SK-N-SH treated with all-trans-retinoic acid at 6 μM for 48 hours (cell line): ENCODE measurements at regions not wholly inside any gene's neighbourhood (a gene's known extent, or its start where the extent isn't known, plus 50 kb on each side); places are given as distances from the start of the nearest gene placed in this dataset.

ENCODE experiments used
- ARNTL ChIP-seq: fragments of 450-650 bp; formaldehyde crosslinking; IDR thresholded peaks from 2 replicates; pipeline ENCODE4 v1.5.0; 2020; ENCODE audit warnings: low read depth, mild to moderate bottlenecking, moderate library complexity, borderline replicate concordance
- GLIS3 ChIP-seq: fragments of 250-450 bp; sonication (Bioruptor Pico); IDR thresholded peaks from 2 replicates; pipeline ENCODE4 v1.5.0; 2020; ENCODE audit warnings: mild to moderate bottlenecking, moderate library complexity
- PPARA ChIP-seq: fragments of 250-450 bp; sonication (Bioruptor Pico); IDR thresholded peaks from 2 replicates; pipeline ENCODE4 v1.5.0; 2020; ENCODE audit warnings: mild to moderate bottlenecking, borderline replicate concordance
- TCF4 ChIP-seq: fragments of 250-450 bp; sonication (Bioruptor Pico); IDR thresholded peaks from 2 replicates; pipeline ENCODE4 v1.8.0; 2021; ENCODE audit warnings: mild to moderate bottlenecking, moderate library complexity, borderline replicate concordance
- ZFP3 ChIP-seq: fragments of 250-450 bp; sonication (Bioruptor Pico); IDR thresholded peaks from 2 replicates; pipeline ENCODE4 v1.5.0; 2020; ENCODE audit warnings: mild to moderate bottlenecking, moderate library complexity
- TF ChIP-seq, protein P1 (sequence below): fragments of 250-450 bp; sonication (Bioruptor Pico); IDR thresholded peaks from 2 replicates; pipeline ENCODE4 v1.8.0; 2020; ENCODE audit warnings: mild to moderate bottlenecking, moderate library complexity, borderline replicate concordance

DNA sequence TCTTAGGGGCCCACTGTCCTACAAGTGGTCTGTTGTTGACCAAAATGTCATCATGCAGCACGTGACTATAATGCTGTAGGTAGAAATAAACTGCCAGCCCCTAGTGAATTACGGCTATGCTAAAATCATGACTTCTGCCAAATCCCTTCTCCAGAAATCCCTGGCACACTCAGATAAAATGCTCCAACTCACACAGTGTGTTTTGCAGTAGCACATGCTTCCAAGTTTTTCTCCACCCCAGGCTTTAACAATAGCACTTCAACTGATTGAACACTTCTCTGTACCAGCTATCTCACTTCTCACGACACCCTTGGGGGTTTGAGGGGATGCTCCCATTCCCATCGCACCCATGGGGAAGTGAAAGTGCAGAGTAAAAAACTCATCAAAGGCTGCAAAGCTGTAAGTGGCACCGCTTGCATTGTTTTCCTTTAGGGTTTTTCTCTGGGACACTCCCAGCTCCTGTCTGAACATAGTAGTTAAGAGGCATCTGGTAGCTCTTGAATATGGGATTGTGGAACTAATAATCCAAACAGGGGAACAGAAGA is 151.0 kb upstream of the SLC24A2 start:
- TF ChIP-seq PPARA (CRISPR knock-in tag) (no peak), ZFP3 (CRISPR knock-in tag) (no peak), TCF4 (CRISPR knock-in tag) (no peak), GLIS3 (CRISPR knock-in tag) (no peak), ARNTL (CRISPR knock-in tag) (no peak)
- TF ChIP-seq, protein P1, sequence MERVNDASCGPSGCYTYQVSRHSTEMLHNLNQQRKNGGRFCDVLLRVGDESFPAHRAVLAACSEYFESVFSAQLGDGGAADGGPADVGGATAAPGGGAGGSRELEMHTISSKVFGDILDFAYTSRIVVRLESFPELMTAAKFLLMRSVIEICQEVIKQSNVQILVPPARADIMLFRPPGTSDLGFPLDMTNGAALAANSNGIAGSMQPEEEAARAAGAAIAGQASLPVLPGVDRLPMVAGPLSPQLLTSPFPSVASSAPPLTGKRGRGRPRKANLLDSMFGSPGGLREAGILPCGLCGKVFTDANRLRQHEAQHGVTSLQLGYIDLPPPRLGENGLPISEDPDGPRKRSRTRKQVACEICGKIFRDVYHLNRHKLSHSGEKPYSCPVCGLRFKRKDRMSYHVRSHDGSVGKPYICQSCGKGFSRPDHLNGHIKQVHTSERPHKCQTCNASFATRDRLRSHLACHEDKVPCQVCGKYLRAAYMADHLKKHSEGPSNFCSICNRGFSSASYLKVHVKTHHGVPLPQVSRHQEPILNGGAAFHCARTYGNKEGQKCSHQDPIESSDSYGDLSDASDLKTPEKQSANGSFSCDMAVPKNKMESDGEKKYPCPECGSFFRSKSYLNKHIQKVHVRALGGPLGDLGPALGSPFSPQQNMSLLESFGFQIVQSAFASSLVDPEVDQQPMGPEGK (CRISPR knock-in tag) = no peak
